ENCODE measurements at regions not wholly inside any gene's neighbourhood (a gene's known extent, or its start where the extent isn't known, plus 50 kb on each side); places are given as distances from the start of the nearest gene placed in this dataset.

GRCh38 chr17:69719474-69720048, 305.1 kb downstream of the MAP2K6 start:
- DNase-seq (ENCODE audit: low read depth): no peak

DNA sequence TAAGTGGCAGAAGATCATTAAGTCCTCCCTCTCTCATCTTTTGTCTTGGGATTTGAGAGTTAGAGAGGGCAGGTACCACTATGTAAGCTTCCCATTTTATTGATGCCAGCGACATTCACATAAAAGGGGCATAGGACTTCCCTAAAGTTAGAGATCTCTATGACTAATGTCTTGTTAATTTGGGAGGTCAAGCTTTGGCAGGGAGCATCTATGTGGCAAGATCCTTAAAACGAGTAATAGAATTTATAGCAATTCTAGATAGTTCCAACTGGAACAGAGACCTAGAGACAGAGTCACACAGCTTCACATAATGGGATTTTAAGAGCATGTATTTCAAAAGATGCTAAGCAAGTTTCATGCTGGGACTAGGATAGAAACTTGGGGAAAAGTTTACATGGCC, 308.0 kb downstream of the MAP2K6 start:
- DNase-seq (ENCODE audit: low read depth): no peak

GRCh38 chr17:69723316-69723715, 308.8 kb downstream of the MAP2K6 start:
- DNase-seq (ENCODE audit: low read depth): no peak

- DNase-seq (ENCODE audit: low read depth): no peak
These were observed 309.2 kb downstream of the MAP2K6 start for GRCh38 chr17:69723741-69724140.

DNA sequence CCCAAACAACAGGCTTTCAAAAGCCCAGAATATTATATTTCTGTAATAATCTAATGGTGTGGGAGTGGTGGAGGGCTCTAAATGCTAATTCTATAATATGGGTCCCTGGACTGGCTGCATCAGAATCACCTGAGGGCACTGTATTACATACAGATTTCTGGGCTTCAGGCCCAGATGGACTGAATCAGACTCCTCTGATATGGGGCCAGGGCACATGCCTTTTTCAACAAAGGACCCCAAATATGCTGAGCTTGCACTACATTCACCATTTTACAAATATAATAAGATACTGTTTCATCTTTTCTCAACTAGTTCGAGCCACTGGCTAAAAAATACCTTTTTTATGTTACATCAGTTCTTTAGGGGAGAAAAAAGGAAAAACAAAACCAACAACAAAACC, 309.7 kb downstream of the MAP2K6 start:
- no peak for DNase-seq (ENCODE audit: low read depth)

DNA sequence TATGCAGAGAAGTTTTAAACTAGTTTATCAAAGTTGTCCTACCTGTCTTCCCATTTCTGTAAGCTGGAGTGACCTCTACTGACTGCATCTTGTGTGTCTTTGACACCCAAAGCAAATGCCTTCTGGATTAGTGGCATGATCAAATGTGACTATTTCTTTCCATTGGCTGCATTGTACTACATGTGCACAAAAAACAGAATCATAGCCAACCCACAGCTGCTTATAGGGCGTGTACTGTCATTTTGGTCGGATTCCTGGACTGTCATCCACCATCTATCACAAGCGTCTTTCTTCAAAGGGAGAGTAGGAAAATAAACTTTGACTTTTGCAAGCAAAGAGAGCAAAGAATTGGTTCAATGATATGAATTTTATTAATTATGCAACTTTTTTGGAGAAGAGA, 310.6 kb downstream of the MAP2K6 start:
- no peak for DNase-seq (ENCODE audit: low read depth)

GRCh38 chr17:69728816-69729215, 314.3 kb downstream of the MAP2K6 start:
- DNase-seq (ENCODE audit: low read depth): no peak

- DNase-seq (ENCODE audit: low read depth): no peak
These were observed 315.4 kb downstream of the MAP2K6 start for GRCh38 chr17:69729944-69730343.

DNA sequence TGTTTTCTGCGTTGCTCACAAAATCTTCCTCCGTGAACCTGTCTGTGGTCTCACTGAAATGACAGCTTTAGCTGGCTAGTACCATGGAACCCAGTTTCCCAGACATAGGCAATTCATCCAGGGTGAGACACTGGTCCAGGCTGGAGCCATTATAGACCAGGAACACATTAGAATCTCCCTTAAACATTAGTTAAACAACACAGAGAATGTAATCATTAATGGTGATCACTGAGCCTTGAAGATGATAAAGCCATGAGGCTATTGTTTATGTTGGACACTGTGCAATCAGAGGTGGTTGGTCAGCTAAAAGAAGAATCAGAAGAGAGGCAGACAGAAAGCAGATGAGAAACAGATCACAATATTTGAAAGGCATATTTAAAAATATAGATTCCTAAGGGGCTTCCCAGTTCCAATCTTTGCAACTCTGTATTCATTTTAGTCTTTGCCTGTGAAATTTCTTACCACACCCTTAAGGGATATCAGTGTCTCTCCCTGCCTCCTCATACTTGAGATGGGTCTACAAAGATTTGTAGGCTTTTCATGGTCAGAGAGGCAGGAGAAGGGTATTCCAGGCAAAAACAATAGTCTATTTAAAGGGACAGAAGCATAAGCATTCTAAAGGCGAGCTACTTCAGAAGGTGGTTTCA, 317.9 kb downstream of the MAP2K6 start:
- no peak for DNase-seq (ENCODE audit: low read depth)

DNA sequence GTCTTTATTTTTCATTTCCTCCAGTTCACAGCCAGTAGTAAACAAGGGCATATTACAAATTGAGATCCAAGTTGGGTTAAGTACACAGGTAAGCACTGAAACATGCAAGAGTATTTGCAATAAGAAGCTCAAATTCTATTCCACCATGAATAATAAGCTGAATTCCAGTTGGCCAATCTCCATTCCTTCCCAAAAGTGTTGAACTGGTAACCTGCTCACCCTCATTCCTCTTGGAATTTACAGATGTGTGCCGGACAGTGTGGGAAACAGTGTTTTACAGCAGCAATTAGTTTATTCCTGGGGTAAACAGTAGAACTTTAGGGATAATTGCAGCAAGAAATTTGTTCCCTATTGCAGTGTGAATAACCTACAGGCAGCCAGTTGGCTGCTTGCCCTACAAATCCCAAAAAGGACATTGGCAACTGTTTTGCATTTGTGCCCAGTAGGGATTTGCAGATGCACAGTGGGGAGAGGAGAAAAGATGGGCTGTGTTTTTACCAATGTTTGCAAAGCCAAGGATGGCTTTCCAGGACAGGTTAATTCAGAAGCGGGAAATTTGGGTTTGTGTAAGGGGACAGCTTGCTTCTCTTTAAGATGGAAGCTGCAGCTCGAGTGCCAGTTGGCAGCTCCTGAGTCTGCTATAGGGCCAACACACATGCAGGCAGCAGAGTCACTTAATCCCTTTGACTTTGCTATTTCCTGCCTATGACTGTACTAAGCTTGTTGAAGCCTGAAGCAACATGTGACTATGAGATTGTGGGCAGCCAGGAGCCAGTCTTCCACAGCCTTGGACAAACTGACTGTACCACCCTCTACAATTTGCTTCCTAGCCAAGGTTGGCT, 318.9 kb downstream of the MAP2K6 start:
- peak; percentile 42 for DNase-seq (ENCODE audit: low read depth)

- DNase-seq (ENCODE audit: low read depth): no peak
These were observed 320.2 kb downstream of the MAP2K6 start for GRCh38 chr17:69734656-69735055.

- no peak for DNase-seq (ENCODE audit: low read depth)
These were observed 320.8 kb downstream of the MAP2K6 start for GRCh38 chr17:69735285-69735684.

GRCh38 chr17:69743091-69743490, 328.6 kb downstream of the MAP2K6 start:
- DNase-seq (ENCODE audit: low read depth): no peak

GRCh38 chr17:69744512-69745070, 330.1 kb downstream of the MAP2K6 start:
- no peak for DNase-seq (ENCODE audit: low read depth)

DNA sequence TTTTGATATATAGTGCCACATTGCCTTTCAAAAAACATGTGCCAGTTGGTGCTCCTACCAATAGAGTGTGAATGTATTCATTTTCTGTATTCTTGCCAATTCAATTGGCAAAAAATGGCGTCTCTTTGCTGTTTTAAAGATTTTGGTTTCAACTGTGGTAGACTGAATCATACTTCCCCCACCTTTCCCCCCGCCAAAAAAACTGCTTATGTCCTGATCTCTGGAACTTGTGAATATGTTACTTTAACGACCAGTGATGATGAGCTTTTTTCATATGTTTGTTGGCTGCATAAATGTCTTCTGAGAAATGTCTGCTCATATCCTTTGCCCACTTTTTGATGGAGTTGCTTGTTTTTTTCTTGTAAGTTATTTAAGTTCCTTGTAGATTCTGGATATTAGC, 325.1 kb upstream of the KCNJ16 start:
- DNase-seq (ENCODE audit: low read depth): no peak

- DNase-seq (ENCODE audit: low read depth): no peak
These were observed 317.2 kb upstream of the KCNJ16 start for GRCh38 chr17:69757688-69758430.

DNA sequence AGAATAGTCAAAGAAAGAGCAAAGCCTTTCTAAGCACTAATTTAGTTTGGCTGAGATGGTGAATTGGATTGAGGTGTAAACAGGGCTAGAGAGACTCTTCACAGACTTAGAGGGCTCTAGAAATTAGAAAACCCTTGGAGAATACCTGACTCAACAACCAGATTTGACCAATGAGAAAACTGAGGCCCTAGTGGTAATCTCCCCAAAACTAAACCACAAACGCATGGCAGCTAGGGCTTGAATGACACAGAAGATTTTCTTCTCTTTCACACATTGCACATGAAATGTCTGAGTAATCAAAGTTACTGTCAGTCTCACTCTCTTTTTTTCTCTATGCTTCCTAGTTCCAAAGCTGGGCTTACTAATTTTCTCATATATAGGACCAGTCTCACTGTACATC, 314.5 kb upstream of the KCNJ16 start:
- no peak for DNase-seq (ENCODE audit: low read depth)

GRCh38 chr17:69761011-69761410, 314.0 kb upstream of the KCNJ16 start:
- no peak for DNase-seq (ENCODE audit: low read depth)

GRCh38 chr17:69761767-69762321, 313.2 kb upstream of the KCNJ16 start:
- DNase-seq (ENCODE audit: low read depth): peak; percentile 42

DNA sequence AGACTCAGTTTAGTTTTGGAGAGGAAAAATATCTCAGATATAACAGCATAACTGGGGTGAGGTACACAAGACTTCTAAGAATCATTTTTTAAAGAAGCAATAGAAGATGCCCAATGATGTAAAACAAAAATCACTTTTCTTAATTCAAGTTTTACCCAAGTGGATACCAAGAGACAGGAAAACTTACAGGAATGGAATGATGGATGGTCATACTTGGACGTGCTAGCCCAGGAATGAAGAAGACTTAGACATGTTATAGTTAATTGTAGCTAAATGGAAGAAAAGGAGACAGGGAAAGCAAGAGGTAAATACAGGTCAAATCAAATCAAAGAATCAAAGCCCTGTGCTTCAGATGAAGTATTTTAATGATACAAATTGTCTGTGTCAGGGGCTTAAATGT, 312.7 kb upstream of the KCNJ16 start:
- no peak for DNase-seq (ENCODE audit: low read depth)

- DNase-seq (ENCODE audit: low read depth): no peak
These were observed 312.3 kb upstream of the KCNJ16 start for GRCh38 chr17:69762766-69763165.

- no peak for DNase-seq (ENCODE audit: low read depth)
These were observed 311.5 kb upstream of the KCNJ16 start for GRCh38 chr17:69763503-69763902.
